ENCODE measurements at regions not wholly inside any gene's neighbourhood (a gene's known extent, or its start where the extent isn't known, plus 50 kb on each side); places are given as distances from the start of the nearest gene placed in this dataset.
"Not testable (repeated sequence)": the region's sequence is repeated elsewhere in the genome, so short reads cannot be mapped to it uniquely, and the experiment has no call there.

DNA sequence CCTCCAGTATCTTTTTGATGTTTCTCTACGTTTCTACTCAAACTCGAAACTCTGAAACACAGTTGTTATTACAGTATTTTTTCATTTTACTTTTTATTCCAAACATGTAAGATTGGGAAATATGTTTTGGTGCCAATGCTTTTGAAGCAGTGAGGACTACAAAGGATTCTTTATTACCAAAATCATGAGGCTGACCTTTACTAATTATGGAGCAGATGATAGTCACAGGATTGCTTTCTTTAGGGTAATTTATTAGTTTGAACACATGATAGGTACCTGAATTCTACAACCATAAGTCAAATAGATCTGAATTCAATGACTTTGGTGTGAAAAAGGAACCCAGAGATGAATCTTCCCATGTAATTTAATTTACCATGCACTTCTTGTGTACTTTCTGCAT, 2015.1 kb upstream of the C9orf72 start:
- TF ChIP-seq ZNF274 (IDR thresholded peaks at IDR 0.05; ENCODE audit: low read depth, low read length), result no peak

DNA sequence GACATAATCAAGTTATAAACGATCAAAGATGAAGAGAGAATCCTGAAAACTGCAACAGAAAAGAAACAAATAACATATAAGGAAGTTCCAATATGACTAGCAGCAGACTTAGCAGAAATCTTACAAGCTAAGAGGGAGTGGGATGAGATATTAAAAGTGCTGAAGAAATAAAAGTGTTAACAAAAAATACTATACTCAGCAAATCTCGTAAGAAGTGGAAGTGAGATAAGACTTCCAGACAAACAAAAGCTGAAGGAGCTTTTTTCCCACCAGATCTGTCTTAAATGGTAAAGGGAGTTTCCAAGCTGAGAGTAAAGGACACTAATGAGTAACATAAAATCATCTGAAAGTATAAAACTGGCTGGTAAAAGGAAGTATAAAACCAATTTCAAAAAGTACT, 2036.0 kb upstream of the C9orf72 start:
- H3K4me3 ChIP-seq (ENCODE audit: low read length), result no peak overlapping the region
- no peak for TF ChIP-seq ZNF274 (IDR thresholded peaks at IDR 0.05; ENCODE audit: low read depth, low read length)

More for the DNA sequence above, 2015.1 kb upstream of the C9orf72 start:
- H3K4me3 ChIP-seq (ENCODE audit: low read length), result no peak overlapping the region

- no peak for TF ChIP-seq ZNF274 (IDR thresholded peaks at IDR 0.05; ENCODE audit: low read depth, low read length)
- H3K4me3 ChIP-seq (ENCODE audit: low read length), result no peak overlapping the region
Observed at GRCh38 chr9:29613773-29614172, 2040.5 kb upstream of the C9orf72 start.

- TF ChIP-seq ZNF274 (IDR thresholded peaks at IDR 0.05; ENCODE audit: low read depth, low read length), result no peak
- H3K4me3 ChIP-seq (ENCODE audit: low read length), result no peak overlapping the region
Observed at GRCh38 chr9:29616844-29617243, 2043.6 kb upstream of the C9orf72 start.

- TF ChIP-seq ZNF274 (IDR thresholded peaks at IDR 0.05; ENCODE audit: low read depth, low read length), result no peak
- no peak overlapping the region for H3K4me3 ChIP-seq (ENCODE audit: low read length)
Observed at GRCh38 chr9:29625292-29625731, 2052.0 kb upstream of the C9orf72 start.

DNA sequence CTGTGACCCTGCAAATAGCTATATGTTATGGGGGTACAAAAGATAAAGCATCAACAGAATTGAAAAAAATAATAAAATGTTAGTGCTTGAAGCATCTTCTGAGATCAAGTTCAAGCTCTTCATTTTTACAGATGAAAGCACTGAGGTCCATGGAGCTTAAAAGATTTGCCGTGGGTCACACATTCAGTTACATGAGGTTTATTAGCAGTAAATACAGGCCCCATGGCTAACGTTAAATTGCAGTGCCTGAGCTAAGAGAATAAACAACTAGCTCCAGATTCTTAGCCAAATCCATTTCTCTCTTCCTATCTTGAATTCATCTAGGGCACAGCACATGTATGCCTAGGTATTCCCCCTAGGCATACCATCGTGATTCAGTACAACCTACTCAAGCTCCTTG, 2052.7 kb upstream of the C9orf72 start:
- no peak overlapping the region for H3K4me3 ChIP-seq (ENCODE audit: low read length)
- TF ChIP-seq ZNF274 (IDR thresholded peaks at IDR 0.05; ENCODE audit: low read depth, low read length), result no peak

DNA sequence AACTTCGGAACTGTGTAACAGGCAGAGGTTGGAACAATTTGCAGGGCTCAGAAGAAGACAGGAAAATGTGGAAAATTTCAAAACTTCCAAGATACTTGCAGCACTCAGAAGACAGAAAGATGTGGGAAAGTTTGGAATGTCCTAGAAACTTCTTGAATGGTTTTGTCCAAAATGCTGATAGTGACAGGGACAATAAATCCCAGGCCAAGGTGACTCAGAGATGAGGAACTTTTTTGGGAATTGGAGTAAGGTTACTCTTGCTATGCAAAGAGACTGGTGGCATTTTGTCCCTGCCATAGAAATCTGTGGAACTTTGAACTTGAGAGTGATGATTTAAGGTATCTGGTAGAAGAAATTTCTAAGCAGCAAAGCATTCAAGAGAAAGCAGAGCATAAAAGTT, 2055.6 kb upstream of the C9orf72 start:
- H3K4me3 ChIP-seq (ENCODE audit: low read length), result not testable (repeated sequence)

GRCh38 chr9:29637471-29638237, 2064.4 kb upstream of the C9orf72 start:
- no peak overlapping the region for H3K4me3 ChIP-seq (ENCODE audit: low read length)
- no peak for TF ChIP-seq ZNF274 (IDR thresholded peaks at IDR 0.05; ENCODE audit: low read depth, low read length)

GRCh38 chr9:29640507-29640906, 2067.2 kb upstream of the C9orf72 start:
- no peak for TF ChIP-seq ZNF274 (IDR thresholded peaks at IDR 0.05; ENCODE audit: low read depth, low read length)
- H3K4me3 ChIP-seq (ENCODE audit: low read length), result no peak overlapping the region

- H3K4me3 ChIP-seq (ENCODE audit: low read length), result no peak overlapping the region
- TF ChIP-seq ZNF274 (IDR thresholded peaks at IDR 0.05; ENCODE audit: low read depth, low read length), result no peak
Observed at GRCh38 chr9:29644514-29644913, 2071.2 kb upstream of the C9orf72 start.

GRCh38 chr9:29647451-29647850, 2074.2 kb upstream of the C9orf72 start:
- no peak overlapping the region for H3K4me3 ChIP-seq (ENCODE audit: low read length)
- TF ChIP-seq ZNF274 (IDR thresholded peaks at IDR 0.05; ENCODE audit: low read depth, low read length), result no peak

DNA sequence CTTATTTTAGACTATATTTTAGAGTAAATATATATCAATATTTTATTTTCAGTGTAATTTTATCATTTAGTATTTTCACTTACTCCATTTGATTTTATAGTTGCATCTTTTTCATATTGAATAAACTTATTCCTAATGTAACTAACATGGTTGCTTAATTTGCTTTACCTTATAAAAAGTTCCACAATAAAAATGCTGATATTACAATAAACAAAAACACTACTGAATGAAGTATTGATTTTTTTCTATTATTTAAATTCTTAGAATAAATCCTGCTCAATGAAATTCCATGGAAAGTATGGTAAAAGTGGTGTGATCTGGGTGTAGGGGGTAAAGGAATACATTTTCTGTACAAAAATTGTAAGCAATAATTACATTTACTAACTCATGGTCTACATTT, 2074.9 kb upstream of the C9orf72 start:
- no peak for TF ChIP-seq ZNF274 (IDR thresholded peaks at IDR 0.05; ENCODE audit: low read depth, low read length)

DNA sequence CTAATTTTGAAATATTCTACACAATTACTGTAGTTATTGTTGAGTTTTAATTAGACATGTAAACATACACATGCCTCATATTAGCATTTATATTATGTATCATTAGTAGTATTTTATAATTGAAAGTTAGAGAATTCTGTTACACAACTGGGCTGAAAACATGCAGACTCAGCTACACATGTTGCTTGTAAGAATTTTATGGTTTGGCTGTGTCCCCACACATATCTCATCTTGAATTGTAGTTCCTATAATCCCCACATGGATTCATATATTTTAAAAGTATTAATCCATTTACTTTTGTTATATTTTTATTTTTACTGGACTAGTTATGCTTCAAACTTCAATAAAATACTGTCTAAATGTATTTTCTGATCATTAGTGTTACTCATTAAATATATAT, 2075.3 kb upstream of the C9orf72 start:
- no peak overlapping the region for H3K4me3 ChIP-seq (ENCODE audit: low read length)
- TF ChIP-seq ZNF274 (IDR thresholded peaks at IDR 0.05; ENCODE audit: low read depth, low read length), result no peak

More for the DNA sequence above, 2074.9 kb upstream of the C9orf72 start:
- no peak overlapping the region for H3K4me3 ChIP-seq (ENCODE audit: low read length)

DNA sequence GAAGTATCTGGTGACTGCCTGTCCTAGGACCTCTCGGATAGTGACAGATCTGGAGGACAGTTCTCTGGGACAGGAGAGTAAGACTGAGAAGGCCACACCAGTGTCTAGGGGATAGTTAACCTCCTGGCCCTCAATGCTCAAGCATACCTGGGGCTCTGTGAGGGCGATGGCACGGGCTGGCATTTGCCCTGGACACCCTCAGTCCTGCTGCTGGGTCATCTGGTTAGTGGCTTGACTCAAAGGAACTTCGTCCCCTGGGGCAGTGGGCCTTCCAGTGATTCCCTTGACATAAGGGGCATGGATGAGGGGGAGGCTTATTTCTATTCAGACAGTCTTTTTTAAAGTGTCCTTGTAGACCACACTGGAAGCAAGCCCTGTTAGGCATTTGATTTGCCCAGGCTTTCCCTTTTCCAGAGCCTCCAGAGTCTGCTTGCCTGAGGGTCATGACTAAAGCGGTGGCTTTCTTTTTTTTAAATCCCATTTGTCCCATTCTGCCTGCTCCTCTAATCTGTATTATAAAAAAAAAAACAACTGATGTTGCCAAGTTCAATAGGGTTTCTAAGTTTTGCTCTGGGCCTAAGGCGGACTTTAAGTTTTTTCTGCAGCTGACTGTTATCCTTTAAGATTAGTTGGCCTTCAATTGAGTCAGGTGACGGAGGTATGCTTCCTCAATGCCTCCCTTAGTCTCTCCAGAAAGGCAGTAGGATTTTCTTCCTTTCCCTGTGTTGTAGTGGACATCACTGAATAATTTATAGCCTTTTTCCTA, 2083.5 kb upstream of the C9orf72 start:
- no peak for TF ChIP-seq ZNF274 (IDR thresholded peaks at IDR 0.05; ENCODE audit: low read depth, low read length)
- H3K4me3 ChIP-seq (ENCODE audit: low read length), result no peak overlapping the region

DNA sequence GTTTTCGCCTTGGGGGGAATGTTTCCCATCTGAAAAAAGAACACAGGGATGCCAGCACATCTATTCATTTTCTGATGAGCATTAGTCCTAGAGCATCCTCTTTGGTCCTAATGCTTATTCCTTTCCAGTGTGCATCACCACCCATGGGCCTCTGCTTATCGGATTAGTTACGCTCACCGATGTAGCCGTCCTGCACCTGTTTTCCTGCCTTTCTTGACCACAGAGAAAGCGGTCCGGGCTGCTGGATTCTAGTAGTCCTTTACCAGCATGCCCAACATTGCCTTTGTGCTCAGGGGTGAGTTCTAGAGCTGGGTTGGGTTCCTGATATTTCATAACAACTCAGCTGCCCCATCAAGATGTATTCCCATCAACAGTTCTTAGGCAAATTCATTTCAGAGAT, 2084.5 kb upstream of the C9orf72 start:
- TF ChIP-seq ZNF274 (IDR thresholded peaks at IDR 0.05; ENCODE audit: low read depth, low read length), result no peak
- no peak overlapping the region for H3K4me3 ChIP-seq (ENCODE audit: low read length)

Measured in GM08714 (cell line).